K562 (cell line): ENCODE measurements at regions not wholly inside any gene's neighbourhood (a gene's known extent, or its start where the extent isn't known, plus 50 kb on each side); places are given as distances from the start of the nearest gene placed in this dataset.

Experiments used
- ATAC-seq: fragments of 200-7000 bp; cut with Tn5 transposase; 3 replicates; pipeline ENCODE4 v1.9.1; 2020; ENCODE audit warnings: moderate library complexity
- BruUV-seq: library from RNA; stranded (reverse); fragments of 400-500 nt; replicated peaks from 2 replicates; lab custom pipeline; 2021; lab: Mats Ljungman, UMichigan
- CTCF ChIA-PET: fragments of 300-600 bp; formaldehyde crosslinking; extraction: SDS; loops from one replicate; lab custom pipeline; 2021; ENCODE audit warnings: low intra/inter-chr PET ratio; lab: Yijun Ruan, JAX
- POLR2A ChIA-PET: fragments of 300-600, 350-650 bp; sonication (Branson Sonifier 250); formaldehyde crosslinking; extraction: SDS; loops from one replicate; lab custom pipeline; 2021; ENCODE audit warnings: antibody characterized with exemption, inconsistent platforms; lab: Yijun Ruan, JAX
- DNase-seq, 4 experiments: peaks; one replicate each; pipeline versions ENCODE4 v3.0.0 to v3.0.0-alpha.2; 2011 to 2018; ENCODE audit warnings: low spot score in 3 of 4, mixed read lengths in 3 of 4; ENCODE audit errors: extremely low read depth in 1 of 4
- FAIRE-seq: peaks from 2 replicates; lab custom pipeline; 2011; peaks lifted over from hg19 to GRCh38; lab: Jason Lieb, UNC
- H2AFZ ChIP-seq: 2 replicates; pipeline ENCODE4 v1.6.0; 2011; ENCODE audit warnings: low read depth, low read length, control low read depth, inconsistent platforms
- H3K27ac ChIP-seq: fragments of 200-600 bp; 3 replicates; pipeline ENCODE4 v1.8.0; 2011; ENCODE audit warnings: low read depth, mild to moderate bottlenecking, control low read depth, inconsistent platforms, low read length, moderate library complexity, mixed read lengths; ENCODE audit errors: extremely low read depth
- H3K27me3 ChIP-seq, 2 experiments: fragments of 300-600 bp in 1 of 2; 2 replicates in 1 of 2; 3 replicates in 1 of 2; pipeline versions ENCODE4 v1.6.0 to v1.8.0; 2011; ENCODE audit warnings: inconsistent platforms in 2 of 2, low read length in 2 of 2, mild to moderate bottlenecking in 1 of 2, mixed read lengths in 1 of 2, moderate library complexity in 1 of 2; ENCODE audit not compliant: control insufficient read depth in 2 of 2, insufficient read depth in 2 of 2
- H3K36me3 ChIP-seq: fragments of 300-600 bp; 3 replicates; pipeline ENCODE4 v1.8.0; 2011; ENCODE audit warnings: mild to moderate bottlenecking, low read length, inconsistent platforms; ENCODE audit not compliant: control insufficient read depth, insufficient read depth
- H3K4me1 ChIP-seq, 2 experiments: fragments of 200-600 bp in 1 of 2; replicated peaks in 1 of 2; 2 replicates in 1 of 2; 3 replicates in 1 of 2; pipeline versions ENCODE4 v1.5.1 to v1.8.0; 2011; ENCODE audit warnings: inconsistent platforms in 2 of 2, low read length in 2 of 2, mild to moderate bottlenecking in 1 of 2, mixed read lengths in 1 of 2, moderate library complexity in 1 of 2; ENCODE audit not compliant: control insufficient read depth in 2 of 2, insufficient read depth in 2 of 2
- H3K4me2 ChIP-seq: 2 replicates; pipeline ENCODE4 v1.6.1; 2011; ENCODE audit warnings: low read length, control low read depth, inconsistent platforms, mixed read lengths; ENCODE audit not compliant: insufficient read depth
- H3K4me3 ChIP-seq: fragments of 200-600 bp; sonication (generic), shearing (Covaris generic); 2 replicates; pipeline ENCODE4 v1.5.1; 2016; ENCODE audit warnings: control low read depth, inconsistent platforms
- H3K79me2 ChIP-seq: fragments of 200-600 bp; 3 replicates; pipeline ENCODE4 v1.8.0; 2011; ENCODE audit warnings: low read length, inconsistent platforms; ENCODE audit not compliant: control insufficient read depth, insufficient read depth
- H3K9ac ChIP-seq, 2 experiments: 2 replicates each; pipeline versions ENCODE4 v1.6.0 to v1.6.1; 2011; ENCODE audit warnings: low read depth in 2 of 2, low read length in 2 of 2, control low read depth in 1 of 2, inconsistent platforms in 1 of 2, mild to moderate bottlenecking in 1 of 2, mixed read lengths in 1 of 2; ENCODE audit not compliant: insufficient read depth in 1 of 2
- H3K9me1 ChIP-seq: one replicate; pipeline ENCODE4 v1.6.0; 2011; ENCODE audit warnings: inconsistent platforms, mild to moderate bottlenecking, low read length, moderate library complexity; ENCODE audit not compliant: control insufficient read depth, insufficient read depth
- H3K9me3 ChIP-seq: replicated peaks from 2 replicates; pipeline ENCODE4 v1.5.1; 2011; ENCODE audit warnings: low read depth, low read length, inconsistent platforms; ENCODE audit not compliant: control insufficient read depth, insufficient read depth
- H4K20me1 ChIP-seq: replicated peaks from 2 replicates; pipeline ENCODE4 v1.6.1; 2011; ENCODE audit warnings: low read length, inconsistent platforms, mixed read lengths; ENCODE audit not compliant: control insufficient read depth, insufficient read depth
- CREB5 ChIP-seq: fragments of 250-450 bp; sonication (Bioruptor Pico); IDR thresholded peaks from 2 replicates; pipeline ENCODE4 v1.5.0; 2020; ENCODE audit warnings: mild to moderate bottlenecking
- DLX4 ChIP-seq: fragments of 250-450 bp; sonication (Bioruptor Pico); IDR thresholded peaks from 2 replicates; pipeline ENCODE4 v1.6.1; 2021; ENCODE audit warnings: mild to moderate bottlenecking
- HNRNPLL ChIP-seq: fragments of 200-400 bp; formaldehyde crosslinking; IDR thresholded peaks from 2 replicates; pipeline ENCODE4 v1.6.1; 2017; ENCODE audit warnings: low read length, low read depth, mild to moderate bottlenecking; ENCODE audit not compliant: poor library complexity, severe bottlenecking
- NR2F6 ChIP-seq: fragments of 450-650 bp; formaldehyde crosslinking; IDR thresholded peaks from 2 replicates; pipeline ENCODE4 v1.4.0; 2020; ENCODE audit warnings: mild to moderate bottlenecking
- PRMT5 ChIP-seq: sonication (generic); formaldehyde crosslinking; IDR thresholded peaks from 2 replicates; pipeline ENCODE4 v1.5.0; 2020; ENCODE audit warnings: missing genetic modification reagents
- SFPQ ChIP-seq: fragments of 200-400 bp; formaldehyde crosslinking; IDR thresholded peaks from 2 replicates; pipeline ENCODE4 v1.6.1; 2017; ENCODE audit warnings: mild to moderate bottlenecking, low read depth, low read length, moderate library complexity
- SIN3B ChIP-seq: fragments of 450-650 bp; IDR thresholded peaks from 2 replicates; pipeline ENCODE4 v1.6.1; 2017; ENCODE audit warnings: low read depth, mild to moderate bottlenecking, moderate library complexity
- TBL1XR1 ChIP-seq, 2 experiments: IDR thresholded peaks; 2 replicates each; pipeline ENCODE4 v1.6.1; 2012; ENCODE audit warnings: improper control_type of control experiment in 2 of 2, low read length in 2 of 2, mild to moderate bottlenecking in 1 of 2
- THRA ChIP-seq: fragments of 450-650 bp; IDR thresholded peaks from 2 replicates; pipeline ENCODE4 v1.6.1; 2017; ENCODE audit warnings: mild to moderate bottlenecking, moderate library complexity
- ZKSCAN3 ChIP-seq: fragments of 250-450 bp; sonication (Bioruptor Pico); IDR thresholded peaks from 2 replicates; pipeline ENCODE4 v1.4.0; 2020
- ZNF174 ChIP-seq: fragments of 250-450 bp; sonication (Bioruptor Pico); IDR thresholded peaks from 2 replicates; pipeline ENCODE4 v1.4.0; 2020; ENCODE audit warnings: mild to moderate bottlenecking
- ZNF253 ChIP-seq: fragments of 250-450 bp; sonication (Bioruptor Pico); conservative IDR thresholded peaks from 2 replicates; pipeline ENCODE4 v1.6.1; 2021; ENCODE audit warnings: mild to moderate bottlenecking
- ZNF584 ChIP-seq: fragments of 200-800 bp; sonication (Bioruptor generic); IDR thresholded peaks from 2 replicates; pipeline ENCODE4 v1.6.1; 2016; ENCODE audit warnings: low read depth, mild to moderate bottlenecking, missing genetic modification characterization, missing compliant biosample characterization
- ZNF644 ChIP-seq: fragments of 200-800 bp; sonication (Bioruptor generic); IDR thresholded peaks from 2 replicates; pipeline ENCODE4 v1.6.1; 2016; ENCODE audit warnings: low read depth, missing genetic modification characterization, missing compliant biosample characterization
- WGBS: fragments of 100-300 bp; shearing (Covaris generic); methylation state at CpG from one replicate; pipeline ENCODE4 v1.1.6; 2016; ENCODE audit warnings: low coverage, mixed read lengths; ENCODE audit not compliant: insufficient coverage; ENCODE audit errors: missing lambda C conversion rate; 5-methylcytosine and 5-hydroxymethylcytosine counted together
- in situ Hi-C: fragments of 300-500 bp; cut with MboI; formaldehyde crosslinking; loops from 4 replicates; pipeline ENCODE4 v1.15.0; 2018; ENCODE audit warnings: inconsistent platforms, mixed read lengths
- intact Hi-C: fragments of 100-400 bp; cut with micrococcal nuclease; formaldehyde crosslinking; loops from 2 replicates; pipeline ENCODE4 v1.14.2; 2022

GRCh38 chr2:126827371-126827770 is 71.3 kb upstream of the TEX51 start (continued):
- no peak for TF ChIP-seq ZNF644 (tag)
- no peak for TF ChIP-seq TBL1XR1 (IDR thresholded peaks at IDR 0.05; ENCODE audit: low read length in 2 of 2)
- no peak for TF ChIP-seq HNRNPLL
- TF ChIP-seq NR2F6: no peak
- TF ChIP-seq SIN3B: no peak
- no peak for TF ChIP-seq ZNF253 (CRISPR knock-in tag)

GRCh38 chr2:126828051-126828450 is 70.6 kb upstream of the TEX51 start:
- BruUV-seq: no TSS peak
- Histone ChIP-seq H3K9me1 (no peaks in the 10 kb centered on the region), H3K27me3 (peaks cover 0 to 26% of the 10 kb centered on the region in 2 experiments; a peak in 2 of 5 replicates), H3K36me3 (no peaks in the 10 kb centered on the region), H4K20me1 (no peaks in the 10 kb centered on the region), H3K79me2 (no peaks in the 10 kb centered on the region), H3K9ac (no peak overlapping the region), H3K9me3 (no peaks in the 10 kb centered on the region), H3K4me1 (no peaks in the 10 kb centered on the region), H3K4me3 (no peak overlapping the region), H2AFZ (no peak overlapping the region), H3K4me2 (no peak overlapping the region), H3K27ac (no peak overlapping the region)
- DNase-seq: no peak
- ATAC-seq: no peak
- 0% methylated on average over 4 of the region's 4 CpGs for WGBS
- in situ Hi-C loops (no loop called here), intact Hi-C loops (no loop called here)
- ChIA-PET CTCF (no interaction called here), POLR2A (no interaction called here)
- FAIRE-seq: no peak
- TF ChIP-seq ZKSCAN3 (CRISPR knock-in tag) (no peak), SFPQ (no peak), ZNF584 (CRISPR knock-in tag) (no peak), DLX4 (no peak), PRMT5 (CRISPR knock-in tag) (no peak), ZNF174 (no peak), THRA (no peak), CREB5 (no peak)
